Loucy (cell line): ENCODE measurements at regions not wholly inside any gene's neighbourhood (a gene's known extent, or its start where the extent isn't known, plus 50 kb on each side); places are given as distances from the start of the nearest gene placed in this dataset.

ENCODE experiments used
- H2AFZ ChIP-seq: fragments of 200-600 bp; sonication (generic); 2 replicates; pipeline ENCODE4 v1.6.0; 2016; ENCODE audit warnings: antibody characterized with exemption, mild to moderate bottlenecking, low read length, moderate library complexity
- H3F3A ChIP-seq: fragments of 200-600 bp; 2 replicates; pipeline ENCODE4 v1.6.0; 2016; ENCODE audit warnings: antibody characterized with exemption, low read depth, mild to moderate bottlenecking
- H3K27me3 ChIP-seq: fragments of 200-600 bp; sonication (generic); 2 replicates; pipeline ENCODE4 v1.6.1; 2014; ENCODE audit warnings: low read length, mild to moderate bottlenecking; ENCODE audit not compliant: insufficient read depth, poor library complexity, severe bottlenecking
- H3K36me3 ChIP-seq: fragments of 200-600 bp; sonication (generic); 2 replicates; pipeline ENCODE4 v1.6.1; 2016; ENCODE audit warnings: low read length; ENCODE audit not compliant: insufficient read depth
- H3K4me1 ChIP-seq: fragments of 200-600 bp; sonication (generic); 2 replicates; pipeline ENCODE4 v1.5.1; 2014; ENCODE audit warnings: low read length, mild to moderate bottlenecking; ENCODE audit not compliant: insufficient read depth, poor library complexity, severe bottlenecking
- H3K4me2 ChIP-seq: fragments of 200-600 bp; sonication (generic); 2 replicates; pipeline ENCODE4 v1.6.0; 2014; ENCODE audit warnings: antibody characterized with exemption, low read length, low read depth, mild to moderate bottlenecking; ENCODE audit not compliant: poor library complexity, severe bottlenecking
- H3K4me3 ChIP-seq: fragments of 200-600 bp; sonication (generic); 2 replicates; pipeline ENCODE4 v1.5.1; 2014; ENCODE audit warnings: low read length, mild to moderate bottlenecking, mixed read lengths; ENCODE audit not compliant: poor library complexity, severe bottlenecking
- H3K79me2 ChIP-seq: fragments of 200-600 bp; sonication (generic); 2 replicates; pipeline ENCODE4 v1.6.1; 2014; ENCODE audit warnings: low read length; ENCODE audit not compliant: insufficient read depth
- H3K9ac ChIP-seq: fragments of 200-600 bp; sonication (generic); 2 replicates; pipeline ENCODE4 v1.6.0; 2014; ENCODE audit warnings: mild to moderate bottlenecking, low read depth, low read length, moderate library complexity; ENCODE audit not compliant: poor library complexity, severe bottlenecking
- H3K9me2 ChIP-seq: fragments of 200-600 bp; sonication (generic); replicated peaks from 2 replicates; pipeline ENCODE4 v1.6.1; 2016; ENCODE audit warnings: low read depth, low read length, mixed read lengths
- H3K9me3 ChIP-seq: fragments of 200-600 bp; sonication (generic); 2 replicates; pipeline ENCODE4 v1.6.1; 2014; ENCODE audit warnings: mild to moderate bottlenecking, antibody characterized with exemption, low read length, low read depth; ENCODE audit not compliant: insufficient read depth
- H4K20me1 ChIP-seq: fragments of 200-600 bp; sonication (generic); 2 replicates; pipeline ENCODE4 v1.6.0; 2014; ENCODE audit warnings: antibody characterized with exemption, low read length, mild to moderate bottlenecking; ENCODE audit not compliant: insufficient read depth, poor library complexity, severe bottlenecking
- EZH2phosphoT487 ChIP-seq: fragments of 200-600 bp; IDR thresholded peaks from 2 replicates; pipeline ENCODE4 v1.6.1; 2018; ENCODE audit warnings: antibody characterized with exemption, mild to moderate bottlenecking, moderate library complexity, borderline replicate concordance
- TF ChIP-seq, protein P1 (sequence below): fragments of 200-600 bp; sonication (generic); conservative IDR thresholded peaks from 2 replicates; pipeline ENCODE4 v1.5.1; 2014; ENCODE audit warnings: mild to moderate bottlenecking, antibody characterized with exemption, low read length

DNA sequence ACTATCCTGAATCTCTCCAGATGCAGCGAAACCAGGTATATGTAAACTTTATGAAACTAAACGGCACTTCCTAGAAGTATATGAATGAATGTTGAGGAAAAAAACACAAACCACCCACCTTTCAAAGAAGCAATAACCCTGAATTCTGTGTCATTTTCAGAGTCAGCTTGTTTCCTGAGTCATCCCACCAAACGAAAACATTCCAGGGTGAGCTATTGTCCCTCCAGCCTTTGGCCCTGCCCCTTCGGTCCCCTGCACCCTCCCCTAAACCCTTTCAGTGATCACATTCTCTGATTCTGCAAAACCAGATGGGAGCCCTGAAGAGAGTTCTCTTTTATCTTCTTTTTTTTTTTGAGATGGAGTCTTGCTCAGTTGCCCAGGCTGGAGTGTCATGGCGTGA lies 202.6 kb upstream of the ALG10B start:
- H3K36me3 ChIP-seq = no peaks in the 10 kb centered on the region
- no peaks in the 10 kb centered on the region for H4K20me1 ChIP-seq
- H3K27me3 ChIP-seq = no peaks in the 10 kb centered on the region
- no peak overlapping the region for H3K4me3 ChIP-seq
- no peaks in the 10 kb centered on the region for H3F3A ChIP-seq
- no peaks in the 10 kb centered on the region for H3K9me2 ChIP-seq
- no peak overlapping the region for H3K9ac ChIP-seq
- H2AFZ ChIP-seq = no peak overlapping the region
- no peak overlapping the region for H3K4me2 ChIP-seq
- no peaks in the 10 kb centered on the region for H3K79me2 ChIP-seq
- H3K4me1 ChIP-seq = no peaks in the 10 kb centered on the region
- 0 out of 2 replicates have a peak, but pooled peaks cover 2% of the 10 kb centered on the region for H3K9me3 ChIP-seq
- TF ChIP-seq, protein P1, sequence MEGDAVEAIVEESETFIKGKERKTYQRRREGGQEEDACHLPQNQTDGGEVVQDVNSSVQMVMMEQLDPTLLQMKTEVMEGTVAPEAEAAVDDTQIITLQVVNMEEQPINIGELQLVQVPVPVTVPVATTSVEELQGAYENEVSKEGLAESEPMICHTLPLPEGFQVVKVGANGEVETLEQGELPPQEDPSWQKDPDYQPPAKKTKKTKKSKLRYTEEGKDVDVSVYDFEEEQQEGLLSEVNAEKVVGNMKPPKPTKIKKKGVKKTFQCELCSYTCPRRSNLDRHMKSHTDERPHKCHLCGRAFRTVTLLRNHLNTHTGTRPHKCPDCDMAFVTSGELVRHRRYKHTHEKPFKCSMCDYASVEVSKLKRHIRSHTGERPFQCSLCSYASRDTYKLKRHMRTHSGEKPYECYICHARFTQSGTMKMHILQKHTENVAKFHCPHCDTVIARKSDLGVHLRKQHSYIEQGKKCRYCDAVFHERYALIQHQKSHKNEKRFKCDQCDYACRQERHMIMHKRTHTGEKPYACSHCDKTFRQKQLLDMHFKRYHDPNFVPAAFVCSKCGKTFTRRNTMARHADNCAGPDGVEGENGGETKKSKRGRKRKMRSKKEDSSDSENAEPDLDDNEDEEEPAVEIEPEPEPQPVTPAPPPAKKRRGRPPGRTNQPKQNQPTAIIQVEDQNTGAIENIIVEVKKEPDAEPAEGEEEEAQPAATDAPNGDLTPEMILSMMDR = no peak
- TF ChIP-seq EZH2phosphoT487 = no peak

DNA sequence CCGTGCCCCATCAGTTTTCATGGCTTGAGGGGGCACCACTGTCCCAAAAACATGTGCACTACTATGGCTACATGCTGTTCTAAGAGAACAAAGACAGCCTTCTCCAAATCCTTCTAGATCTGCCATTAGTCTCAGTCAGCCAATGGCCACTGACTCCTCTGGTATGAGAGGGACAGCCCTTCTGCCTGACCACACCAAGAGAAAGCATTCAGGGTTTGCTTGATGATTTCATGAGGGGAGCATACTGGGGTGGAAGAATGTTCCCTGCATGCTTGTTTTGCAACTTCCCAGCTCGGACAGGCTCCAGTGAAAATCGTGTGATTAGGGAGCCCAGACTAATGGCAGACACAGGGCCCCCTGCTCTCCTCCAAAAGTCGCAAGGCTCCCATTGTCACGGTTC lies 199.6 kb upstream of the ALG10B start:
- Histone ChIP-seq H3K79me2 (no peaks in the 10 kb centered on the region), H3K9ac (no peak overlapping the region), H3K4me2 (no peak overlapping the region), H3K27me3 (no peaks in the 10 kb centered on the region), H4K20me1 (no peaks in the 10 kb centered on the region), H3K9me3 (0 out of 2 replicates have a peak, but pooled peaks cover 2% of the 10 kb centered on the region), H3F3A (no peaks in the 10 kb centered on the region), H2AFZ (no peak overlapping the region), H3K36me3 (no peaks in the 10 kb centered on the region), H3K4me1 (no peaks in the 10 kb centered on the region), H3K9me2 (no peaks in the 10 kb centered on the region), H3K4me3 (no peak overlapping the region)
- TF ChIP-seq EZH2phosphoT487 = no peak
- TF ChIP-seq, protein P1 = no peak

DNA sequence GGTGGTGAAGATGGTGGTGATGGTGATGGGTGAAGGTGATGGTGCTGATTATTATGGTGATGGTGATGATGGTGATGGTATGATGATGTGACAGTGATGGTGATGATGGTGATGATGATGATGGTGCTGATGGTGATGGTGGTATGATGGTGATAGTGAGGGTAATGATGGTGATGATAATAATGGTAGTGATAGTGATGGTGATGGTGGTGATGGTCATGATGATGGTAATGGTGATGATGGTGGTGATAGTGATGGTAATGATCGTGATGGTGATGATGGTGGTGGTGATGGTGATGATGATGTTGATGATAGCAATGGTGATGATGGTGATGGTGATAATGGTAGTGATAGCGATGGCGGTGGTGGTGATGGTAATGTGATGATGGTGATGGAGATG lies 197.9 kb upstream of the ALG10B start:
- H3K4me2 ChIP-seq = no peak overlapping the region
- H3K79me2 ChIP-seq = no peaks in the 10 kb centered on the region
- no peak overlapping the region for H3K9ac ChIP-seq
- no peak overlapping the region for H3K4me3 ChIP-seq
- no peaks in the 10 kb centered on the region for H3F3A ChIP-seq
- no peaks in the 10 kb centered on the region for H3K36me3 ChIP-seq
- H3K4me1 ChIP-seq = no peaks in the 10 kb centered on the region
- 0 out of 2 replicates have a peak, but pooled peaks cover 2% of the 10 kb centered on the region for H3K9me3 ChIP-seq
- H2AFZ ChIP-seq = no peak overlapping the region
- TF ChIP-seq EZH2phosphoT487 = no peak
- TF ChIP-seq, protein P1 = no peak
- H4K20me1 ChIP-seq = no peaks in the 10 kb centered on the region
- no peaks in the 10 kb centered on the region for H3K9me2 ChIP-seq
- H3K27me3 ChIP-seq = no peaks in the 10 kb centered on the region
